ENCODE measurements at regions not wholly inside any gene's neighbourhood (a gene's known extent, or its start where the extent isn't known, plus 50 kb on each side); places are given as distances from the start of the nearest gene placed in this dataset.

GRCh38 chr3:150315721-150316120 is 92.4 kb upstream of the TSC22D2 start:
- TF ChIP-seq, protein P1, sequence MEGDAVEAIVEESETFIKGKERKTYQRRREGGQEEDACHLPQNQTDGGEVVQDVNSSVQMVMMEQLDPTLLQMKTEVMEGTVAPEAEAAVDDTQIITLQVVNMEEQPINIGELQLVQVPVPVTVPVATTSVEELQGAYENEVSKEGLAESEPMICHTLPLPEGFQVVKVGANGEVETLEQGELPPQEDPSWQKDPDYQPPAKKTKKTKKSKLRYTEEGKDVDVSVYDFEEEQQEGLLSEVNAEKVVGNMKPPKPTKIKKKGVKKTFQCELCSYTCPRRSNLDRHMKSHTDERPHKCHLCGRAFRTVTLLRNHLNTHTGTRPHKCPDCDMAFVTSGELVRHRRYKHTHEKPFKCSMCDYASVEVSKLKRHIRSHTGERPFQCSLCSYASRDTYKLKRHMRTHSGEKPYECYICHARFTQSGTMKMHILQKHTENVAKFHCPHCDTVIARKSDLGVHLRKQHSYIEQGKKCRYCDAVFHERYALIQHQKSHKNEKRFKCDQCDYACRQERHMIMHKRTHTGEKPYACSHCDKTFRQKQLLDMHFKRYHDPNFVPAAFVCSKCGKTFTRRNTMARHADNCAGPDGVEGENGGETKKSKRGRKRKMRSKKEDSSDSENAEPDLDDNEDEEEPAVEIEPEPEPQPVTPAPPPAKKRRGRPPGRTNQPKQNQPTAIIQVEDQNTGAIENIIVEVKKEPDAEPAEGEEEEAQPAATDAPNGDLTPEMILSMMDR (IDR thresholded peaks at IDR 0.05) = no peak
- TF ChIP-seq EZH2 (IDR thresholded peaks at IDR 0.05; ENCODE audit: borderline replicate concordance, insufficient read depth, low read depth, low read length, poor library complexity, severe bottlenecking) = no peak
